ENCODE measurements at regions not wholly inside any gene's neighbourhood (a gene's known extent, or its start where the extent isn't known, plus 50 kb on each side); places are given as distances from the start of the nearest gene placed in this dataset.
A peak's percentile ranks its signal among the peaks of the same experiment; 100 is the strongest.

GRCh38 chr10:78508955-78509748, 475.5 kb downstream of the RPS24 start:
- Histone ChIP-seq H3K9me3 (ENCODE audit: low read length) (0 out of 2 replicates have a peak, but pooled peaks cover 4% of the 10 kb centered on the region), H3K4me3 (ENCODE audit: low read length) (no peak overlapping the region), H3F3A (ENCODE audit: low read length, unreplicated experiment) (no peaks in the 10 kb centered on the region), H2AFZ (ENCODE audit: low read length) (no peak overlapping the region), H3K27me3 (ENCODE audit: low read length) (no peaks in the 10 kb centered on the region), H3K4me1 (ENCODE audit: insufficient read depth, low read length) (0 out of 2 replicates have a peak, but pooled peaks cover 5% of the 10 kb centered on the region), H3K27ac (ENCODE audit: low read length) (no peak overlapping the region), H3K4me2 (ENCODE audit: low read length) (no peak overlapping the region), H3K9ac (ENCODE audit: low read length) (no peak overlapping the region), H3K79me2 (ENCODE audit: low read length) (no peaks in the 10 kb centered on the region), H3K36me3 (ENCODE audit: low read depth, low read length) (no peaks in the 10 kb centered on the region), H3K9me2 (replicated peaks; ENCODE audit: low read length) (0 out of 2 replicates have a peak, but pooled peaks cover 5% of the 10 kb centered on the region), H4K20me1 (ENCODE audit: low read length) (no peaks in the 10 kb centered on the region)
- TF ChIP-seq CTCF (conservative IDR thresholded peaks at IDR 0.05; ENCODE audit: low read depth, low read length) = no peak
- TF ChIP-seq EZH2phosphoT487 (IDR thresholded peaks at IDR 0.05; ENCODE audit: borderline replicate concordance, low read length) = no peak
- TF ChIP-seq EZH2 (IDR thresholded peaks at IDR 0.05; ENCODE audit: low read length, unreplicated experiment) = no peak
- ChIA-PET CTCF (no interaction called here), POLR2A (ENCODE audit: unreplicated experiment) (no interaction called here)
- intact Hi-C loops (cut with micrococcal nuclease) = no loop called here
- DNase-seq = no peak
- no peak for ATAC-seq
- BruUV-seq (replicated peaks) = no TSS peak

GRCh38 chr10:78510566-78511323, 477.1 kb downstream of the RPS24 start:
- Histone ChIP-seq H2AFZ (ENCODE audit: low read length) (no peak overlapping the region), H3K9me2 (replicated peaks; ENCODE audit: low read length) (0 out of 2 replicates have a peak, but pooled peaks cover 5% of the 10 kb centered on the region), H3K9ac (ENCODE audit: low read length) (no peak overlapping the region), H3K4me3 (ENCODE audit: low read length) (no peak overlapping the region), H3F3A (ENCODE audit: low read length, unreplicated experiment) (no peaks in the 10 kb centered on the region), H3K79me2 (ENCODE audit: low read length) (no peaks in the 10 kb centered on the region), H3K4me1 (ENCODE audit: insufficient read depth, low read length) (peaks cover 10% of the 10 kb centered on the region; the same call in 1 of the 2 replicates), H4K20me1 (ENCODE audit: low read length) (no peaks in the 10 kb centered on the region), H3K9me3 (ENCODE audit: low read length) (0 out of 2 replicates have a peak, but pooled peaks cover 4% of the 10 kb centered on the region), H3K4me2 (ENCODE audit: low read length) (no peak overlapping the region), H3K27me3 (ENCODE audit: low read length) (no peaks in the 10 kb centered on the region), H3K27ac (ENCODE audit: low read length) (no peak overlapping the region), H3K36me3 (ENCODE audit: low read depth, low read length) (no peaks in the 10 kb centered on the region)
- intact Hi-C loops (cut with micrococcal nuclease) = no loop called here
- BruUV-seq (replicated peaks) = no TSS peak
- DNase-seq = peak; percentile 45
- no peak for TF ChIP-seq EZH2phosphoT487 (IDR thresholded peaks at IDR 0.05; ENCODE audit: borderline replicate concordance, low read length)
- peak; percentile 60 for TF ChIP-seq CTCF (conservative IDR thresholded peaks at IDR 0.05; ENCODE audit: low read depth, low read length)
- ATAC-seq = peak; percentile 24
- CTCF ChIA-PET = no interaction called here
- POLR2A ChIA-PET (ENCODE audit: unreplicated experiment) = no interaction called here

Measured in PC-3 (cell line).